HEK293 (cell line): ENCODE measurements at regions not wholly inside any gene's neighbourhood (a gene's known extent, or its start where the extent isn't known, plus 50 kb on each side); places are given as distances from the start of the nearest gene placed in this dataset.

Experiments used
- HOXA7 ChIP-seq: sonication (generic); formaldehyde crosslinking; IDR thresholded peaks from 2 replicates; pipeline ENCODE4 v1.8.1; 2022; ENCODE audit warnings: missing genetic modification reagents, borderline replicate concordance
- MEIS1 ChIP-seq: sonication (generic); formaldehyde crosslinking; IDR thresholded peaks from 2 replicates; pipeline ENCODE4 v1.8.1; 2022; ENCODE audit warnings: missing genetic modification reagents, mild to moderate bottlenecking, borderline replicate concordance
- SETDB1 ChIP-seq: IDR thresholded peaks from one replicate; pipeline ENCODE4 v1.6.1; 2017; ENCODE audit warnings: mild to moderate bottlenecking, low read length, moderate library complexity, mixed read lengths; ENCODE audit not compliant: insufficient read length
- ZBTB48 ChIP-seq: fragments of 450-650 bp; formaldehyde crosslinking; IDR thresholded peaks from 2 replicates; pipeline ENCODE4 v1.5.1; 2016; ENCODE audit warnings: missing biosample characterization, missing genetic modification characterization
- ZNF146 ChIP-seq: fragments of 450-650 bp; formaldehyde crosslinking; IDR thresholded peaks from 2 replicates; pipeline ENCODE4 v1.5.1; 2016; ENCODE audit warnings: missing biosample characterization, missing genetic modification characterization
- ZNF747 ChIP-seq: fragments of 450-650 bp; formaldehyde crosslinking; IDR thresholded peaks from 2 replicates; pipeline ENCODE4 v1.5.1; 2016; ENCODE audit warnings: missing biosample characterization, missing genetic modification characterization
- TF ChIP-seq, protein P1 (sequence below): fragments of 450-650 bp; formaldehyde crosslinking; IDR thresholded peaks from 2 replicates; pipeline ENCODE4 v1.5.1; 2016; ENCODE audit warnings: missing biosample characterization, missing genetic modification characterization
- TF ChIP-seq, protein P2 (sequence below): fragments of 450-650 bp; formaldehyde crosslinking; IDR thresholded peaks from 2 replicates; pipeline ENCODE4 v1.5.1; 2016; ENCODE audit warnings: missing biosample characterization, missing genetic modification characterization
- TF ChIP-seq, protein P3 (sequence below): sonication (generic); formaldehyde crosslinking; IDR thresholded peaks from 2 replicates; pipeline ENCODE4 v1.8.1; 2022; ENCODE audit warnings: mild to moderate bottlenecking, moderate library complexity, missing genetic modification reagents

DNA sequence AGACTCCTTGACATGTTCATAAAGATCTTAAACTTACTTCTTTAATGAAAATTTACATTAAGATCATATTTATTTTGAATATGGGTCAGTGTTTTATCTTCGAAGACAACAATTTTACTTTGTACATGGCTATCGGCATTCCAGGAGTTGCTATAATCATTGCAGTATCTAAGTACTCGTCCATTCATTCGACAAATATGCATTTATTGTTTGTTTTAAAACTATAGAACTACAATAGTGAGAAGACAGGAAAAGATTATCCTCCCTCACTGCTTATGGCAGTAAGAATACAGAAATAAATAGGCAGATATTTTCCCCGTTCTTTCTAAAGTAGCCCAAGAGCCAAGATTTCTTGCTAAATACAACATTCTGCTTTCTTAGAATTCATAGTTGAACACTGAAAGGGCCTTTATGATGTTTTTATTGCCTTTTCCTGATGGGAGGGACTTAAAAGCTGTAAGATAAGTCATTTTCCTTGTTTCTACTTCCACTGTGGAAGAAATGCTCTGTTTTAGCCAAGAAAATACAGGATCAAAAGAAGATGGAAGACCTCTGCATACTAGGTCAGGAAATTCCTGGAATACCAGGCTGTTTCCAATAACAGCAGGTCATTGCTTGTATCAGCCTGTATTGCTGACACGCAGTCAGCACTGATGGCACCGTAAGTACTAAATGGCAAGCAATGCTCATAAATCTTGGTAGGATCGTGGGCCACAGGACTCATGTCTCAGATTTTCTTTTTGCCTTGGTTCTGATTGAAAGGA lies 521.0 kb upstream of the ATP2B1 start:
- TF ChIP-seq, protein P1, sequence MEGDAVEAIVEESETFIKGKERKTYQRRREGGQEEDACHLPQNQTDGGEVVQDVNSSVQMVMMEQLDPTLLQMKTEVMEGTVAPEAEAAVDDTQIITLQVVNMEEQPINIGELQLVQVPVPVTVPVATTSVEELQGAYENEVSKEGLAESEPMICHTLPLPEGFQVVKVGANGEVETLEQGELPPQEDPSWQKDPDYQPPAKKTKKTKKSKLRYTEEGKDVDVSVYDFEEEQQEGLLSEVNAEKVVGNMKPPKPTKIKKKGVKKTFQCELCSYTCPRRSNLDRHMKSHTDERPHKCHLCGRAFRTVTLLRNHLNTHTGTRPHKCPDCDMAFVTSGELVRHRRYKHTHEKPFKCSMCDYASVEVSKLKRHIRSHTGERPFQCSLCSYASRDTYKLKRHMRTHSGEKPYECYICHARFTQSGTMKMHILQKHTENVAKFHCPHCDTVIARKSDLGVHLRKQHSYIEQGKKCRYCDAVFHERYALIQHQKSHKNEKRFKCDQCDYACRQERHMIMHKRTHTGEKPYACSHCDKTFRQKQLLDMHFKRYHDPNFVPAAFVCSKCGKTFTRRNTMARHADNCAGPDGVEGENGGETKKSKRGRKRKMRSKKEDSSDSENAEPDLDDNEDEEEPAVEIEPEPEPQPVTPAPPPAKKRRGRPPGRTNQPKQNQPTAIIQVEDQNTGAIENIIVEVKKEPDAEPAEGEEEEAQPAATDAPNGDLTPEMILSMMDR (tag by site-specific recombination), result no peak
- TF ChIP-seq MEIS1 (CRISPR knock-in tag) (no peak), HOXA7 (CRISPR knock-in tag) (no peak), SETDB1 (no peak), ZNF146 (tag by site-specific recombination) (no peak), ZNF747 (tag by site-specific recombination) (no peak), ZBTB48 (tag by site-specific recombination) (no peak)
- TF ChIP-seq, protein P2, sequence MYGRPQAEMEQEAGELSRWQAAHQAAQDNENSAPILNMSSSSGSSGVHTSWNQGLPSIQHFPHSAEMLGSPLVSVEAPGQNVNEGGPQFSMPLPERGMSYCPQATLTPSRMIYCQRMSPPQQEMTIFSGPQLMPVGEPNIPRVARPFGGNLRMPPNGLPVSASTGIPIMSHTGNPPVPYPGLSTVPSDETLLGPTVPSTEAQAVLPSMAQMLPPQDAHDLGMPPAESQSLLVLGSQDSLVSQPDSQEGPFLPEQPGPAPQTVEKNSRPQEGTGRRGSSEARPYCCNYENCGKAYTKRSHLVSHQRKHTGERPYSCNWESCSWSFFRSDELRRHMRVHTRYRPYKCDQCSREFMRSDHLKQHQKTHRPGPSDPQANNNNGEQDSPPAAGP (tag by site-specific recombination), result no peak
- TF ChIP-seq, protein P3, sequence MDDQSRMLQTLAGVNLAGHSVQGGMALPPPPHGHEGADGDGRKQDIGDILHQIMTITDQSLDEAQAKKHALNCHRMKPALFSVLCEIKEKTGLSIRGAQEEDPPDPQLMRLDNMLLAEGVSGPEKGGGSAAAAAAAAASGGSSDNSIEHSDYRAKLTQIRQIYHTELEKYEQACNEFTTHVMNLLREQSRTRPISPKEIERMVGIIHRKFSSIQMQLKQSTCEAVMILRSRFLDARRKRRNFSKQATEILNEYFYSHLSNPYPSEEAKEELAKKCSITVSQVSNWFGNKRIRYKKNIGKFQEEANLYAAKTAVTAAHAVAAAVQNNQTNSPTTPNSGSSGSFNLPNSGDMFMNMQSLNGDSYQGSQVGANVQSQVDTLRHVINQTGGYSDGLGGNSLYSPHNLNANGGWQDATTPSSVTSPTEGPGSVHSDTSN (CRISPR knock-in tag), result no peak
